GM18909 (cell line): ENCODE measurements at regions not wholly inside any gene's neighbourhood (a gene's known extent, or its start where the extent isn't known, plus 50 kb on each side); places are given as distances from the start of the nearest gene placed in this dataset.

ENCODE experiments used
- ATAC-seq: cut with Tn5 transposase; IDR thresholded peaks from one replicate; pipeline ENCODE4 v1.9.1; 2021; ENCODE audit warnings: mild to moderate bottlenecking; ENCODE audit not compliant: unreplicated experiment, poor library complexity

GRCh38 chr13:48146636-48147035 is 51.7 kb upstream of the MED4 start:
- ATAC-seq, result no peak

GRCh38 chr13:48146122-48146521 is 51.2 kb upstream of the MED4 start:
- ATAC-seq, result no peak
